ENCODE measurements at regions not wholly inside any gene's neighbourhood (a gene's known extent, or its start where the extent isn't known, plus 50 kb on each side); places are given as distances from the start of the nearest gene placed in this dataset.
"Not testable (repeated sequence)": the region's sequence is repeated elsewhere in the genome, so short reads cannot be mapped to it uniquely, and the experiment has no call there.

- not testable (repeated sequence) for H3K4me3 ChIP-seq (ENCODE audit: low read length); DNase-seq (ENCODE audit: low read depth)
Observed at GRCh38 chr10:15921423-15921945, 61.2 kb upstream of the MINDY3 start.

DNA sequence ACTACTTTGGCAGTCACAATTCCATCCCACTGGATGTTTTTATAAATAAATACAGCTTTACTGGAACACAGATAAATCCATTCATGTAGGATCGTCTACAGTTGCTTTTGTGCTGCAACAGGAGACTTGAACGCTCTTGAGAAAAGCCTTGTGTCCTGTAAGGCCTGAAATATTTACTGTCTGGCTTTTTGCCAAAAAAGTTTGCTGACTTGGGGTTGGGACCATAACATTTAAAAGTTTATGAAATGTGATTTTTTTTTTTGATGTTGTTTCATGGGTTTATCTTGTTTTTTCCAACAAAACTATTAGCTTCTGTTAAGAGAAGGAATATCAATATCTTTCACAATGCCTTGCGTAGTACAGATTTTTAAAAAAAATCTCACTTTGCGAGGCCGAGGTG lies 71.1 kb upstream of the MINDY3 start:
- TF ChIP-seq CTCF (conservative IDR thresholded peaks at IDR 0.05; ENCODE audit: low read length), result no peak
- H3K4me3 ChIP-seq (ENCODE audit: low read length), result no peak overlapping the region
- DNase-seq (ENCODE audit: low read depth), result no peak

DNA sequence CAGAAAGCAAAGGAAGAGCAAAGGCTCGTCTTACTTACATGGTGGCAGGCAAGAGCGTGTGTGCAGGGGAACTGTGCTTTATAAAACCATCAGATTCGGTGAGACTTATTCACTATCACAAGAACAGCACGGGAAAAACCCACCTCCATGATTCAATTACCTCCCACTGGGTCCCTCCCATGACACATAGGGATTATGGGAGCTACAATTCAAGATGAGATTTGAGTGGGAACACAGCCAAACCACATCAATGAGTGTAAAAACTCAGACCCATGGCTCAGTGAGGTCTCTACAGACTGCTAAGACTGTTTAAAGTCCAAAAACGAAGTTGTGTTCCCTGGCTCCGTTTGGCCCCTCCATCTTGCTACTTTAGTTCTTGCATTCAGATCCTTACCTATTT lies 79.2 kb upstream of the MINDY3 start:
- not testable (repeated sequence) for DNase-seq (ENCODE audit: low read depth); H3K4me3 ChIP-seq (ENCODE audit: low read length)

DNA sequence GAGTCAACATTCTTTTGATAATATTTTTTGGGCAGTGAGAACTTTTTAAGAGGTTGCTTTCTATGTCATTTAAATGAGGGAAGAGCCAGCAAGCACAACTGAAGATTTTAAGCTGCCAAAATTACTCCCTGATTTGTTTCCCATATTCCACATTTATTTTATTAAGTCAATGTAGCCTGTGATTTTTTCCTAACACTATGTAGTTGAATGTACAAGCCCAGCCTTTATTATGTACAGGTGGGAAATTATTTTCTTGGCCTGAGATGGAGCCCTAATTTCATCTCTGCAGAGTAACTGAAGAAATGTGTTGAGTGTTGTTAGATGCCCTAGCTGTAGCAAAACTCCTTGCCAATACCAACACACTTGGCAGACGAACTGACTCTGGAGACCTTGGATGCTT lies 83.1 kb upstream of the MINDY3 start:
- TF ChIP-seq CTCF (conservative IDR thresholded peaks at IDR 0.05; ENCODE audit: low read length), result no peak
- no peak for DNase-seq (ENCODE audit: low read depth)

DNA sequence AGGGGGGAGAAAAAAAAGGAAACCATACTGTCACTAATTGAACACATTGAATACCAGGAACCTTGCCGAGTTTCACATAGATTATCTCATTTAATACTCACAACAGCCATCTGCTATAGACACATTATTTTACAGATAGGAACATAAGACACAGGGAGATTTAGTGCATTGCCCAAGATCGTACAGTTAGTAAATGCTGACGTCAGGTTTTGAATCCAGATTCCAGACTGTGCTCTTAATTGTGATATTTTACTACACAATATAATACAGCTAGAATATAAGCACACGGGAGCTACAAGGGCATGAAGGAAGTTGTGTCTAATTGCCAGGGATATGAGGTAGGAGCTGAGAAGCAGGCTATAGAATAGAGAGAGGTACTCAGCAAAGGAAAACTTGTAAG lies 93.9 kb upstream of the MINDY3 start:
- H3K4me3 ChIP-seq (ENCODE audit: low read length), result no peak overlapping the region
- TF ChIP-seq CTCF (conservative IDR thresholded peaks at IDR 0.05; ENCODE audit: low read length), result no peak
- no peak for DNase-seq (ENCODE audit: low read depth)

More for the DNA sequence above, 83.1 kb upstream of the MINDY3 start:
- no peak overlapping the region for H3K4me3 ChIP-seq (ENCODE audit: low read length)

DNA sequence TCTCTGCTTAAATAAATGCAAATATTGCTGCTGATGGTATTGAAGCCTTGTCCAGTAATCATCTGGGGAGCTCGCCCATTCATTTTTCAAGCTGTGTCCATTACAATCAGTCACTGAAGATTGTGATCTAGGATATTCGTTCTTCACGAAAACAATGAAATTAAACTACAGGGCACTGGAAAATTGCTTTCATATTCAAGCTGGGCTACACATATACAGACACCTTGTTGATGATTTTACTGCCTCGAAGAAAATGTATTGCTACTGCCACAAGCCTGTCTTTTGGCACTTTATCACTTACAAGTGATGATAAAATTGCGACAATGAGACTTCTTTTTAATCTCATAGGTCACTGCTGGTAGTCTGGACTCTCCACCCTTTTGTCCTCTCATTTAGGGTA lies 100.0 kb upstream of the MINDY3 start:
- no peak for TF ChIP-seq CTCF (conservative IDR thresholded peaks at IDR 0.05; ENCODE audit: low read length)
- no peak overlapping the region for H3K4me3 ChIP-seq (ENCODE audit: low read length)
- no peak for DNase-seq (ENCODE audit: low read depth)

GRCh38 chr10:15972736-15973135 lies 112.4 kb upstream of the MINDY3 start:
- DNase-seq (ENCODE audit: low read depth), result not testable (repeated sequence)

DNA sequence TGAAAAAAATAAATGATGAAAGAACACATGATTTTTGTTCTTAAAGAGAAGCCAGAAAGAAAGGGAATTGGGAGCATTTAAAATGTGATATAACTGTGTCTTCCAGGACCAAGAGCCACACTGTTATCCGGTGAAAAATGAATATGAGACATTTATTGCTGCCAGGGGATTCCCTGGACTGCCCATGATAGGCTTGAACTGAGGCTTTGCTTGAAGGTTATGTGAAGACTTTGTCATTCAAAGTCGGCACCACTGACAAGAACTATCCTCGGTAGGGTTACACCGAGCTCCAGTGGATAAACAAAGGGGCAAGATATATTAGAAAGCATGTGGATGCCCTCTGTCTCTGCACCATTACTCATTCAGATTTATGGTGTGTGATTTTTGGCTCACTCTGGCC lies 125.4 kb upstream of the MINDY3 start:
- no peak overlapping the region for H3K4me3 ChIP-seq (ENCODE audit: low read length)
- DNase-seq (ENCODE audit: low read depth), result no peak
- TF ChIP-seq CTCF (conservative IDR thresholded peaks at IDR 0.05; ENCODE audit: low read length), result no peak

More at GRCh38 chr10:15972736-15973135, 112.4 kb upstream of the MINDY3 start:
- H3K4me3 ChIP-seq (ENCODE audit: low read length), result not testable (repeated sequence)

DNA sequence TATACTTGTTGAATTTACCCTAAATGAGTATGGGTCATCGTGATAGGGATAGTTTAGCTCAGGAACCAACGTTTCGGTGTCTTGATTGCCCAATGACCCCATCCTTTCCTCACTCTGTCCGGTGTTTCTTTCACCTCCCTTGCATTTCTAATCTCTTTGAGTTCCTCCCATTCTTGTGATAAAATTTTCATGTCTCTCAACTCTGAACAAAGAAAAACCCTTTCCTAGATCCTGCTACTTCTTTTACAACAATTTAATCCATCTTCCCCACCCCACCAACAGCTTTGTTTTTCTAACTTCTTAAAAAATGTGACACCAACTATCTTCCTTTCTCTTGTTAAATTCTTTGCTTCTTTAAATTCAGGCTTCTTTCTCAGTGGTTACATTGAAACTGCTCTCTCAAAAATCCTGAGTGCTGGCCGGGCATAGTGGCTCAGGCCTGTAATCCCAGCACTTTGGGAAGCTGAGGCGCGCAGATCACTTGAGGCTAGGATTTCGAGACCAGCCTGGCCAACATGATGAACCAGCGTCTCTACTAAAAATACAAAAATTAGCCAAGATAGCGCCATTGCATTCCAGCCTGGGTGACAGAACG lies 130.3 kb upstream of the MINDY3 start:
- TF ChIP-seq CTCF (conservative IDR thresholded peaks at IDR 0.05; ENCODE audit: low read length), result no peak
- H3K4me3 ChIP-seq (ENCODE audit: low read length), result no peak overlapping the region
- DNase-seq (ENCODE audit: low read depth), result no peak
